Stimulated activated CD8-positive, alpha-beta memory T cell treated with anti-CD3 and anti-CD28 coated beads, Interleukin-12 subunit alpha, Interleukin-12 subunit beta, amount 100 ng/mL, for 1 hour (primary cell): ENCODE measurements at regions not wholly inside any gene's neighbourhood (a gene's known extent, or its start where the extent isn't known, plus 50 kb on each side); places are given as distances from the start of the nearest gene placed in this dataset.
"Not testable (repeated sequence)": the region's sequence is repeated elsewhere in the genome, so short reads cannot be mapped to it uniquely, and the experiment has no call there.

Source experiments
- DNase-seq: peaks from one replicate; pipeline ENCODE4 v3.0.0-alpha.2; 2020; ENCODE audit warnings: low read depth

DNA sequence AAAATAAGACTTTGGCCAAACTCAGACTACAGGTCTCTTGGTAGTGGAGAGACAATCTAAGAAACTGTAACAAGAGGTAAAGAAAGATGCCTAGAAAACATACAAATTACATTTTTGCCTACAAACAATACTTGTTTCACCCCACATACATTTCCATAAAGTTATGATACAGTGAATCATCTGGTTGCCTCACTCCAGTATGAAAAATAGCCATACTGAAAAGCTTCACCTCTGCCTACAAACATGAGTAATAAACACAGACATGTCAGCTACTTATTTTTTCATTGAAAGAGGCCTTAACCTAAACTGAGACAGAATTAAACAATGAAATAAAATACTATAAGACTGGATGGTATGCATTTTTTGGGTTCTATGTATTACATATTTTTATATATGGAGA, 1463.0 kb downstream of the FAM181B start:
- no peak for DNase-seq

DNA sequence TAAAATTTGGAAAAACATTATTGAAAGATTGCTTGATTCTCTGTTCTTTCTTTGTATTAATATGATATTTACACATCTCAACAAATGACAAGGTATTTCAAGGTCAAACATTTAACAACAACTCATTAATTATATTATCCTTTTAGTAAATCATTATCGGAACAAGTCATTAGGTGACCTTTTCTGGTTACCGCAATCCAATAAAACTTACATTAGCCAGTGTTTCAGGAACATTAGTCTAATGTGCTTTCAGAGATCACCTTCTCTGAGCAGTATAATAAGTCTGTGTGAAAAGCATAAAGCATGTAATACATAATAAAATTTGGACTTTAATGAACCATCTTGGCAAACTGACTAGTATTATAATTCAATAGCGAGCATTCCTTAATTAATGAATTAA, 1466.4 kb downstream of the FAM181B start:
- DNase-seq: no peak

DNA sequence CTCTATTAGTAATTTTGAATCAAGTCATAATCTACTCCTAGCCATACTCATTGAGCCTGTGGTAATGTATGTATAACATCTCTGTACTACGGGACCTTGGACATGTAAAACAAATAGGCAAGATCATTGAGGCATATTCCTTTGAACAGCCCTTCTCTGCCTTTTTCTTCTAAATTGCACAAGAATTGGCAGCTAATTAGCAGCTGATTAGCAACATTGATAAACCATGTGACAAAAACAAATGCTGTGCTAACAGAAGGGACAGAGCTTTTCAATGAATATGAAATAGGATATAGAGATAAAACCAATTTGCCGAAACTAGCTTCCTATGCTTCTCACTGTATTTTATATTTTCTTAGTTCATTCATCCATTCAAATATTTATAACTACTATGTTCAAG, 1474.2 kb downstream of the FAM181B start:
- no peak for DNase-seq

DNA sequence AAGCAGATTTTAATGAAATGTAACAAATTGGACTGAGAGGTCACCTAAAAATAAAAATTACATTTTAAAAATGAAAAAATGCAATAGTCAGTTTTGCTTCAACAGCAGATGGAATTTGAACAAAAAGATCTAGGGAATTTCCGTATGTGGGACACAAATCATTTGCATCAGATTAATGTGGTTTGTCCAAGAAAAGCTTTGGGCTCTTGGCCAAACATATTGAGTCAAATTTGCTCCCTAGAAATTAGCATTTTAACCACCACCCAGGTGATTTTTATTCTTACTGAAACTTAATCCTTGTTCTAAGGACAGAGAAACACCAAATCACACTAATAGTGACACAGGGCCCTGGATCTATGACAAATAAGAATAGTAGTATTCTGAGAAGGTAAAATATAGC, 1477.8 kb downstream of the FAM181B start:
- DNase-seq: no peak

DNA sequence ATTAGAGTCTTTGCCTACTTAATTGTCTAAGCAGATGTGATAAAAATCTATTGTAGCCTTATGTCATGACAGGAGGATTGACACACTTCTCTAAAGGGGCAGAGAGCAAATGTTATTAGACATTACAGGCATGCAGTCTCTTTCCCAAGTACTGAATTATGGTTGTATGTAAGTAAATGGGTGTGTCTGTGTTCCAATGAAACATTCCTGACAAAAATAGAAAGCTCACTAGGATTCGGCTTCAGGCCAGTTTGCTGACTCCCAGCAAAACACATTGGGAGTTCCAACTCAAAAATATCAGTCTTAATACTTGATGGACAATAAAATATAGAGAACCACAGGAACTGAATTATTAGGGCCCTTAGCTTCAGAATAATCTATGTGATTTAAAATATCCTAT, 1480.4 kb downstream of the FAM181B start:
- DNase-seq: no peak

DNA sequence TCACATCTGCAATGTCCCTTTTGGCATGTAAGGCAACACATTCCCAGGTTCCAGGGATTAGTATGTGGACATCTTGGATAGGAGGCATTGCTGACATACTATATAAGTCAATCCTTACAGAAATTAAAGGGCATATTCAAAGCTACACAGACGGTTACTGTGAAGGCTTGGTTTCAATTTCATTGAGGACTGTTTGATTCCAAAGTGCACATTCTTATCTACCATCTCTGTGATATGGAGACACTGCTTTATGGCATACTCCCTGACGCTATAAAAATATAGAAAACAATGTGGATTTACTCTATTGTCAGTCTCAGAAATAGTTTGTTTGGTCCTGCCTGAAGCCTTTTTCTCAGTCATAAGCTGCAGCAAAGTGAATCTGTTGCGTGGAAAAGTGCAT, 1486.7 kb downstream of the FAM181B start:
- DNase-seq: no peak

DNA sequence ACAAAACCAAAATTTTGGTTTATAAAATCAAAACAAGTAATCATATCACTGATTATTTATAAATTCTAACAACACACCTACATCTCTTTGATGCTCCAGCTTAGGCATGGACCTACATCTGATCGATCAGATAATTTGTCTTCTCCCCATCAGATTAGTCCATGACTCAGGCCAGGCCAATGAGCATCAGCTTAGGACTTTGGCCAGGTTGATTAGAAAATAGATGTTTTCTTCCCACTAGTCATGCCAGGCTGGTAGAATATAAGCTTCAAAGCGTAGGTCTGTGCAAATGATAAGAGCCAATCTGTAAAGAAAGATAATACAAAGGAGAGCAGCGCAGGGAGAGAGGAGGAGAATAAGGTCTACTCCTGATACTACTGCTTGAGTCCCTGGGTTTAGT, 1487.9 kb downstream of the FAM181B start:
- DNase-seq: no peak

DNA sequence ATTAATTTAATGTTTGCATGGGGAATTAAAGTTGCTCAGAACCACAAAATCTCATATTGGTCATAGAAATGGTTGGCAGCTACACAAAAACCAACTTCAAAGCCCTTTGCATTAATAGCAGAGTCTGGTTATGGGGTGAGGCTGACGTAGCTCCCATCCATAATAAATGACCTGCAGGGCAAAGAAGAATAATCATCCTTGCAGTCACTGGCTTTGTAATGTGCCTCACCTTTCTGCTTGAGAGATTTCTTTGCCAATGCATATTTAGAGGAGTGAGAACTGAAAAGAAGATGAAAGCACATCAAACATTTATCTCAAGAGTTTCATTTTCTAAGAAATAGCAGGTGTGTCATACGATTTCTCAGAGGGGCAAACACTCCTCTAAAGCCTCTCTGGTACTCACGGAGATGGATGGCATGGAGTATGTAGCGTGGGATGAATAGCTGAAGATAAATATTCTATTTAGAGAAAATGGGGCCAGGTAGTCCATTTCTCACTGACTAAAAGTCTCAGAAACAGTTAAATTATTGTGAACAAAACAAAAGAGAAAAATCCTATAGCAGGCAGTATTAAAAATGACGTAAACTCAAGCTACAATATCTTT, 1491.9 kb downstream of the FAM181B start:
- no peak for DNase-seq

DNA sequence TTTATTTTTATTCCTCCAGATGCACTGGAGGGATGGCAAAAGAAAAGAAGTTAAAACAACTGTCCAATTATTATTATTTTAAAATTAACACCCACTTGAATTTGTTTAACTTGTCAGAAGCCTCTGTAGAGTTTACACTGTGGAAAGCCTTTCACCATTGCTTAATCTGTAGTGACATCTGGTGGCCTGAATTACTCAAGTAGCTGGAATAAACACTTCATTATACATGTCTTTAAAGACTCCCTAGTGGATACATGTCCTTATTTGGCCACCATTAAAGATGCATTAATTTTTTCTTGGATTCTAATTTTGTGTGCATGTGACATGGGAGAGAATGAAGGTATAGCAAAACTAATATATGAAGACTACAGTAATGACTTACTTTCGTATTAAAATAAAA, 1496.5 kb downstream of the FAM181B start:
- DNase-seq: no peak

DNA sequence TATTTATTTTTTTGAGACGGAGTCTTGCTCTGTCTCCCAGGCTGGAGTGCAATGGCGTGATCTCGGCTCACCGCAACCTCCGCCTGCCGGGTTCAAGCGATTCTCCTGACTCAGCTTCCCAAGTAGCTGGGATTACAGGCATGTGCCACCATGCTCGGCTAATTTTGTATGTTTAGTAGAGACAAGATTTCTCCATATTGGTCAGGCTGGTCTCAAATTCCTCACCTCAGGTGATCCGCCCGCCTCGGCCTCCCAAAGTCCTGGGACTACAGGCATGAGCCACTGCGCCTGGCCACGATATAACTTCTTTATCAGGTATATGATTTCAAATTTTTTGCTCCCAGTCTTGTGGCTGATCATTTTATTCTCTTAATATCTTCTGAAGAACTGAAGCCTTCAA, 1506.3 kb downstream of the FAM181B start:
- not testable (repeated sequence) for DNase-seq

DNA sequence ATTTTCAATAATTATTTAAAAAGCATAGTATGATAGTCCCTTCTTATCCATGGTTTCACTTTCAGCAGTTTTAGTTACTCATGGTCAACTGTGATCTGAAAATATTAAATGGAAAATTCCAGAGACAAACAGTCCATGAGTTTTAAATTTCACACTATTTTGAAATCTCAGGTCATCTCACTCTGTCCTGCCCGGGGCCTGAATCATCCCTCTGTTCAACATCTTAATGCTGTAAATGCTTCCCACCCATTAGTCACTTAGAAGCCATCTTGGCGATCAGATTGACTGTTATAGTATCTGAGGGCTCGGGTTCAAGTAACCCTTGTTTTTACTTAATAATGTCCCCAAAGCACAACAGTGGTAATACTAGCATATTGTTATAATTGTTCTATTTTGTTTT, 1509.3 kb downstream of the FAM181B start:
- no peak for DNase-seq

DNA sequence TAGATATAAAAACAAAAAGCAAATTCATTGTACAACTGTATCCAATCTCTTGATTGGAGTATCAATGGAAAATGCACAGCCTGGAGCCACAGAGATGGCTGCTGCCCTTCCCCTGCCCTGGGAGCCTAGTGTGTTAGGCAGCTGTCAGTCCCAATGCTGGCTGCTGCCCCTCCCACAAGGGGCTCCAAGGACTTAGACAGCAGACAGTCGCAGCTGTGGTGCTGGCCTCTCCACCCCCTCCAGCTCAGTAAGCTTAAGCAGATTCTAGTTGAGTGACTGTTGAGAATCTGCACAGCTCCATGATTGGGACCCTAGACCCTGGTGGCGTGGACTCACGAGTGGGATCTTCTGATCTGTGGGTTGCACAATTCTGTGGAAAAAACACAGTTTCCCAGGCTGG, 1511.2 kb downstream of the FAM181B start:
- DNase-seq: no peak

DNA sequence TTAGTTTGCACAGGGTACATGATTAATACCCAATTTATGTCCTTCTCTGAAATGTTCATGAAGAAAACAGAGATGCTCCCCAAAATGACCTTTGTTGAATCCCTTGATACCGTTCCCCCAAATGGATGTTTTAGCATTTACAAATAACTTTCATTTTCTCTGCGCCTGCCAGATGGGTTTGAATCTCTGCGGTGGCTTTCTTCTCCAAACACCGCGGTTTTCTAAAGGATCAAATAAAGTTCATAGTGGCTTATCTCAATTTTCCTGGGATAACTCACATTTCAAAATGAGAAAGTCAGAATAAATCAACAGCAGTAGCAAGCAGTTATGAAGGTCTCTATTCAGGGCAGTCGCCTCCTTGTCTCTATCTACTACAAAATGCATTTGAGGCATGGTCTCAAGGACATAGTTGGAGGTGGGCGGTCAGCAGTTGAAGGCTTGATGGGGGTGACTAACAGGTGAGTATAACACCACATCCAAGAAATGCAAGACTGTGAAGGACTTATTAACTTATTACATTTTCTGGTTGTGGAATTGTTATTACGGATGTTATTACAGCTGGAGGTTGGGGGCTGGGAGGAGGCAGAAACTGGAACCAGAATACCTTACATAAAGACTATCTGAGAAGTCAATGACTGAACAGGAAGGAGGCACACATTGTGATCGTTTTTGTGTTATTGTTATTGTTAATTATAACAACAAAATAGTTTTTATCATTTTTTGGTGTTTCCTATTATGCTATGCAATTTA, 1513.3 kb downstream of the FAM181B start:
- DNase-seq: no peak

DNA sequence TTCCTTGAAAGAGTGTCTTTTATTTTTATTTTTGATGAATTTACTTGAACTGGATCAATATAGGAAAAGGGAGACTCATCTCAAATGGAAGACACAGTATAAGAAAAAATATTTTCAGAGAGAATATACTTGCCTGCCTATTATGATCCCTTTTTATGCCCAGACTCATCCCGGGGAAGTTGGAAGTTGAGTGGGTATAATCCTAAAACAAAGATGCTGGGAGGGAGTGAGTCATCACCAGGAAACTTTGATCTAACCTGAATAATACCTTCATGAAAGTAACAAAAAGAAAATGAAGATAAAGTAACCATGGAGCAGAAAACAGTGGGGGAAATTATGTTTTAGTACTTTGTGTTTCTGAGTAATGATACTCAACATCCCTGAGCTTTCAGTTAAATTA, 1514.0 kb downstream of the FAM181B start:
- no peak for DNase-seq

DNA sequence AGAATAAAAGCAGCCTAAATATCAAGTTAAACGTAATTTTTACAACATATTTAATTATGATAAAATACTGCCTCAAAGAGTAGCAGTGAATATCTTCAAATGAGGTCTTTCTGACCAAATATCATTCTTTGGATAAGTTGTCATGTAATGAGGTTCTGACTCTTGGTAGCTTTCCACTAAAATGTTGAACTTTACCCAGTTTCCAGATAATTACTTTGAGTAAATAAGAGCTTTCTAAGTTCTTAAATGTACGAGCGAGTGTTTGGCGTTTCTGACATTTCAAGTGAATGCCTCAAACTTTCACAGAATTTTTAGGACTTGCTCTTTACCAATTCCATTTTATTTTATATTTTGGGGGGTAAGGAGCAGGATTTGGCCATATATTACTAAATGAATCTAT, 1515.2 kb downstream of the FAM181B start:
- no peak for DNase-seq

DNA sequence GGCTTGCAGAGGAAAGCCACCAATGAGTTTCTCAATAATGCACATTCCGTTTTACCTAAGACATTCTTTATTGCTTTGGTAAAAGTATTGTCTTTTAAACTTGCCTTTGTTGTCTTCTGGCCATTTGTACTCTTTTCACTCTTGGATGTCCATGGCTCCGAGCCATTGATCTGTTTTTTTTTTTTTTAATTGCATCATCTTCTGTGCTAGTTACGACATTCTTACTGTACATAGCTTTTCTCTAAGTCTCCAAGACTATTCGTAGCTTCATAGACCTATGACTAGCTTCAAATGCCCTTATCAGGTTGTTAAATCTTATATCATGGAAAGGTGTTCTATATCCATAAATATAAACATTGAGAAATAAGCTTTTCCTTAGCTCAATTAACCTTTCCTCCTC, 1522.6 kb downstream of the FAM181B start:
- DNase-seq: no peak

DNA sequence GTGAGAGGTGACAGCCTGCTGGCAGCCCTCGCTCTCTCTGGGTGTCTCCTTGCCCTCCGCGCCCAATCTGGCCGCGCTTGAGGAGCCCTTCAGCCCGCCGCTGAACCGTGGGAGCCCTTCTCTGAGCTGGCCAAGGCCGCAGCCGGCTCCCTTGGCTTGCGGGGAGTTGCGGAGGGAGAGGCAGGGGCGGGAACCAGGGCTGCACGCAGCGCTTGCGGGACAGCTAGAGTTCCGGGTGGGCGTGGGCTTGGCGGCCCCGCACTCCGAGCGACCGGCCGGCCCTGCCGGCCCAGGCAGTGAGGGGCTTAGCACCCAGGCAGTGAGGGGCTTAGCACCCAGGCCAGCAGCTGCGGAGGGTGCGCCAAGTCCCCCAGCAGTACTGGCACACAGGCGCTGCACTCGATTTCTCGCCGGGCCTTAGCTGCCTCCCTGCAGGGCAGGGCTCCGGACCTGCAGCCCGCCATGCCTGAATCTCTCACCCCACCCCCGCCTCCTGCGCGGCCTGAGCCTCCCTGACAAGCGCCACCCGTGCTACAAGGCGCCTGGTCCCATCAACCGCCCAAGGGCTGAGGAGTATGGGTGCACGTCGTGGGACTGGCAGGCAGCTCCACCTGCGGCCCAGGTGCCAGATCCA, 1526.1 kb downstream of the FAM181B start:
- DNase-seq: no peak

DNA sequence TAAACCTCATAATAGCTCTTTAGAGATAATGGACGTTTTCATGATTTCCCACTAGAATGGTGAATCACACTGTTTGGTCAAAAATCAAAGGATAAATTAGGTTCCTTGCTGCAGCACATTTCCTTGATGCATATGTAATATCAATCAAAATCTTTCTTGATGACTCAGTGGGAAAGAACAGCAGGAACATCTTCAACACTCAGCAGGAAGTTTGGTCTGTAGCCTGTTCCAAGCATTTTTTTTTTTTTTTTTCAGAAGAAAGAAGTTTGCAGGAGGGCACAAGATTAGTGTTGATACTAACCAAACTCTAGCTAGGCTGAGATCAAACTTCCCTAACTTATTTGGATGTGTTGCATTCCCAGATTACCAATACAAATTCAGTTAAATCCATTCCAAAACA, 1529.8 kb downstream of the FAM181B start:
- no peak for DNase-seq

DNA sequence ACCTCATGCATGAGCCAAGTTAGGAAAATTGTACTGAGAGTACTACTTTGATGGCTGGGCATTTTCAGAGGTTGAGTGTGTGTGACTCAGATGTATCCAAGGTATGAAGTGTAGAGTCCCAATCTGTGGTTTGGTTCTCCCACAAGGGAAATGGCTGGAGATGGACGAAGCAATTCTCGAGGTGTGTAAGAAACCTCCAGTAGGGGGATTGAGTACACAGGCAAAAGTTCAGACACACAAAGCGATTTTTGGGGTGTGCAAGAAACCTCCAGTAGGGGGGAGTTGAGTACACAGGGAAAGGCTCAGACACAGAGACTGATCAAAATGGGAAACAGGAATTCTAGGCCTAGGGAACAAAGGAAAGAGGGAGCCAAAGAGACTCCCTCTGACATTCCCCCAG, 1536.3 kb downstream of the FAM181B start:
- no peak for DNase-seq

DNA sequence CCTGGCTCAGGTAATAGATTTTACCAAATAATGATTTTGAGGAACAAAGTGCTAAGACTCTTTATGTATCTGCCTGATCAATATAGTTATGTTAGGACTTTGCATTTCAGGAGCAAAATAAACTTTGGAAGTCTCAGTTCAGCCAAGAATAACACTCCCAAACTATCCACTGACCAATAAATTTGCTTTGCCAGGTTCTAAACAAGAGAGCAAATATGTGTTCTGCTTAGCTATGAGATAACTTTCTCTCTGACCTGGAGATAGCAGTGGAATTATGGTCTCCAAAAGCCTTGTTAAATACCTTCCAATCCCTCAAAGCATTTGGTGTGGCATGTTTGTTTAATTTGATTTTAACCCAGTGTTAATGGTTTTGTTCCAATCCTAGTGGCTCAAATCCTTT, 1541.1 kb downstream of the FAM181B start:
- no peak for DNase-seq

DNA sequence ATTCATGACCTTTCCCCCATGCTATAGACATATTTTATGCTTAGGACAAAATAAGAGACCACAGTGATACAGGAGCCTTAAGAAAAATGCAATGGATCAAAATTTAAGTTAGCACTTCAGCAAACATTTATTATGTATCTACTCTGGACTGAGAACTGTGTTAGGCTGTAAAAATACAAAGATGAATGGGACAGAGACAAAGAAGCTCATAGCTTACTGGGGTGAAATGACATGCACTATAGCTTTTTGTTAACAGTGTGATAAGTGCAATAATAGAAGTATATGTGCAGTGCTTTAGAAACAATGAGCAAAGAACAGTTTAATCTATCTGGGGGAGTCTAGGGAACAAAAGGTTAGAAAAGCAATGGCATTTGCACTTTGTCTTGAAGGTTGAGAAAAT, 1543.1 kb downstream of the FAM181B start:
- DNase-seq: no peak

DNA sequence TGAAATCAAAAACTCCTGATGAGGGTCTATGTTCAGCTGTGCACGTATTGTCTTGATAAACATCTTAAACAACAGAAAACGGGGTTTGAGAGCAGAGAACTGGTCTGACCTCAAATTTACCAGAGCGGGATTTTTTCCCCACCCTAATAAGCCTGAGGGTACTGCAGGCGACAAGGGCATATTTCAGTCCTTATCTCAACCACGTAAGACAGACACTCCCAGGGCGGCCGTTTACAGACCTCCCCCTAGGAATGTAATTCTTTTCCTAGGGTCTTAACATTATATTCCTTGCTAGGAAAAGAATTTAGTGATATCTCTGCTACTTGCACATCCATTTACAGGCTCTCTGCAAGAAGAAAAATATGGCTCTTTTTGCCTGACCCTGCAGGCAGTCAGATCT, 1546.6 kb downstream of the FAM181B start:
- not testable (repeated sequence) for DNase-seq

DNA sequence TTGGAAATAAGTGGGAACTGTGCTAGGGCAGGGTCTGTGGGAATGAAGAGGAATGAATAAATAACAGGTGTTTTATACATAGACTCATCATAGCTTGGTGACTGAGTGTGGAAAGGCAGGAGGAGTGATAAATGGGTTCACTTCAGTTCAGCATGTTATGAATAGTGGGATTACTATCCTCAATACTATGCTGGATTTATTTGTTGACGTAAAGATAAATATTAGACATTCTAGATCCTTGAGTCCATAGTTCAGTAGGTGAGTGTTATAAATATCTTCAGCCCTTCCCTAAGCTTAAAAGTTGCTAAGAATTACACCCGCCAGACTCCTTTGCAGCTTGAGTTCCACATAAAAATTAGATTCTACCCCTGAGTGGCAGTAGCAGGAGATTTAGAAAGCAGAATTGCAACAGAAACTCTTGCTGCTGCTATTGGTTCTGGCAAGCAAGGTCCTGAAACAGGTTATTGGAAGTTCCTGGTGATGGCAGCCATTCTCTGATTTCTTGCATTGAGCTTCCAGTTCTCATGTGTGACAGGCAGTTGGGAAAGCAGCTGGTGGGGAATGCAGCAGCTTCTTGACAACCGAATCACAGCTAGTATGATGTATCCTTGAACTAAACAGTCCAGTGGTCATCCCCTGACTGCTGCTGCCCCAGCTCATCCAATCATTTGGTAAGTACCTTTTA, 1558.9 kb downstream of the FAM181B start:
- DNase-seq: no peak
